Fibroblast of skin of left quadriceps (primary cell): ENCODE measurements at regions not wholly inside any gene's neighbourhood (a gene's known extent, or its start where the extent isn't known, plus 50 kb on each side); places are given as distances from the start of the nearest gene placed in this dataset.
"Not testable (repeated sequence)": the region's sequence is repeated elsewhere in the genome, so short reads cannot be mapped to it uniquely, and the experiment has no call there.

Source experiments
- DNase-seq, 2 experiments: peaks; one replicate each; pipeline ENCODE4 v3.0.0-alpha.2; 2013; ENCODE audit warnings: low read depth in 2 of 2

DNA sequence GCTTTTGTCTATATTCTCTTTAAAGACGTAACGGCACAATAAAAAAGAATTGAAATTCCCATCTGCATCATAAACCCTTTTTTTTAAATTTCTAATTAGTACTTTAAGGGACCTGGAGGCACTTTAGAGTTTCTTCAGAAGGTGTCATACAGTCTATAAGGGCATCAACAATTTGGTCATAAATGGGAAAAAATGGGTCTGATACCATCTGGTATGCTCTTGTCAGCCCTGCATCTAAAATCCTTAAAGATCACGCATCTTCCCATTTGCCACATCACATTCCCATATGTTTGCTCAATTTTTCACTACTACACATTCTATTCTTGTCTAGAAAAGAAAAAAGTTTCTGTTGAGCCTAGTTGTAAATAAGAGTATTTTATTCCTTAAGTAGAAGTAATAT lies 53.8 kb downstream of the COX7C start:
- no peak for DNase-seq

DNA sequence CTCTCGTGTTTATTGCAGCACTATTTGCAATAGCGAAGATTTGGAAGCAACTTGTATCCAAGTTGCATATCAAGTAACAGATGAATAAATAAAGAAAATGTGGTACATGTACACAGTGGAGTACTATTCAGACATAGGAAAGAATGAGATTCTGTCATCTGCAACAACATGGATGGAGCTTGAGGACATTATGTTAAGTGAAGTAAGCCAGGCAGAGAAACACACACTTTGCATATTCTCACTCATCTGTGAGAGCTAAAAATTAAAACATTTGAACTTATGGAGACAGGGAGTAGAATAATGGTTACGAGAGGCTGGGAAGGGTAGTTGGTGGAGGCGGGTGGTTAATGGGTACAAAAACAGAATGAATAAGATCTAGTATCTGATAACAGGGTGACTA lies 56.3 kb downstream of the COX7C start:
- DNase-seq = no peak

DNA sequence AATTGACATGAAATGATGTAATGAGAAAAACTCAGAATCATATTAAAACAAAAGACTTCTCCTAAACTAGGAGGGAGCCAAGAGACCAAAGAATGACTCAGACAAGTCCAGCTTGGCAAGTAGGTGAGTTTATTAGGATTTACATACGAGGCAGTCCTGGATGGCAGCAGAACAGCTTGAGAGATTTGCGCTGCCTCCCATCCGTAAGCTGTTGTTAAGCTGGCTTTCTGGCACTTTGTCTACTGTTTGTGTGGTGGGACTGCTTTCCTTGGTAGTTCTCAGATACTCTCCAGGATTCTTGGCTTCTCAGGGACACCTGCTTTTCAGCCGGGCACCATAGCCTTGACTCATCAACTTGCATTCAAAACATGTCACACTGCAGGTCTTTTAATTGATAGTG lies 57.6 kb downstream of the COX7C start:
- no peak for DNase-seq

DNA sequence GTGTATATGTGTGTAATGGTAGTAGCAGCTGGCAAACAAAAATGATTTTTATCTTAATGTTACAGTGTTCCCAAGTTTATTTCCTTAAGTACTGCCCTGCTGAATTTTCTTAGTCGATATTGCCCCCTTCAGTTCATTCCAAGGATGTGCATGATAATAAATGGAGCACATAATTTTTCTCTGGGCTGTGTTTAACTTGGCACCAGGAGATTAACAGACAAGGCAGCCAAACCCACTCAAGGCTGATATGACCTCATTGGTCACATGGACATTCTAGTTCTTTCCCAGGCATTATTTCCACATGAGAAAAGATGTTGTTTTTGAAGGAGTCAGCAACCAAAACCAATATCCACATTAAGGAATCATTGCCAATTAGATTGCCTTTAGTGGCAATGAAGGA lies 61.8 kb downstream of the COX7C start:
- DNase-seq = peak; percentile 28 to 30

DNA sequence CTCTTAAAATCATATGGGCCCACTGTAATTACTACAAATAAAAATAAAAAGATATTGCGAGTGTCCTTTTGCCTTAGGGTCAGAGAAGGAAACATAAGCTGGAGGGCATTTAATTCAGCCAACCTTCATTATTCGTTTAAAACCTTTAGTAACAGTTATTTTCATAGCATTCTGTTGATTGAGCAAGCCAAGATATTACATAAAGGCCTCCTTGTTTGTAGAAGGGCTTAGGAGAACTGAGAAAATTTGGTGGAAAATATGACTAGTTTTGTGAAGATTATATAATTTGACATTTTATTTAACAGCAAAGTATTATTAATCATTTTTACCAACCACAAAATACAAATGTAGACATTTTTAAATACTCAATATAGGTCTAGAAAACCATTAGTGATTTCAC lies 62.2 kb downstream of the COX7C start:
- DNase-seq = no peak

DNA sequence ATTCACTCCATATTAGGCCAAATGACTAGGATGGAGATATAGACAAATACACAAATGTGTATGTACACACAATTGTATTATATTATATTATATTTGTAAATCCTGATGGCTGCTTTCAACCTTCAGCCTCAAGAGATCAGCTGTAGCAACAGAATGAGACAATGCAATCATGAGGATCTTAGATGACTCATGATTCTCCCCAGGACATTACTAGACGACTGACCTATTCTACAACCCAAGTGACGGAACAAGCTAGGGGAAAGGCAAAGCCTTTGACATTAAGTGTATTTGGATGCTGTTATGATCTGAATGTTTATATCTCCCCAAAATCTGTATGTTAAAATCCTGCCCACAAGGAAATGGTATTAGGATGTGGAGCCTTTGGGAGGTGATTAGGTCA lies 66.5 kb downstream of the COX7C start:
- no peak for DNase-seq

DNA sequence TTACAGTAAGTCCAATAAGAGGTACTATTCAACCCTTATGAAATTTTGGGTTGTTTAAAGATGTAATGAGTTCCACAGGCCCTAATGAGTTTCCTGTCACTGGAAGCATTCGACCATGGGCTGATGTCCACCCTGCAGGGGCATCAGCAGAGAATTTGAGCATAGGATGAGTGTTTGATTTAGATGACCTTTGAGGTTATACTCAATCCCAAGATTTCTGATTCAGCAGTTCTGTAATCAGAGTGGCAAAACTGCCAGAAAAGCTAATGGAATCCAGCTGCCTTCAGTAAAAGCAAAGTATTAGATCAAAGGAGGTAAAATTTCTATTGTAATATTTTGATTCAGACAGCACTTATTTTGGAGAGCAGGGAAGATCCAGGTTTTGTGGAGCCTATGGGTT lies 68.3 kb downstream of the COX7C start:
- DNase-seq = no peak

DNA sequence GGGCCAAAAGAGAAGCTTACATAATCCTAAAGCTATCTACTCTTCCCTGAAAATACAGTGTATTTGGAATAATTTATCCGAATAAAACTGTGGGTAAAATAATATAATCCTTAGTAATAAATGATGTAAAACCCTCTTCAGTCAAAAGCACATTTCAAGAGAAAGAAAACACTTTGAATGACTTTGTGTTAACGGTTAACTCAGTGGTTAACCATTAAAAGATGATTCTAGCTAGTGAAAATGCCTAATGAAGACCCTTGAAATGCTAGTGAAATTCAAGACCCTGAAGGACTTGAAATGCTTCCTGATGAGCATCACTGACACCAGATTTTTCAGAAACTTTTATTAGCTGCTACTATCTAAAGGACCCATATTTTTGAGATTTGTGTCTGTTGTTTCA lies 70.7 kb downstream of the COX7C start:
- no peak for DNase-seq

DNA sequence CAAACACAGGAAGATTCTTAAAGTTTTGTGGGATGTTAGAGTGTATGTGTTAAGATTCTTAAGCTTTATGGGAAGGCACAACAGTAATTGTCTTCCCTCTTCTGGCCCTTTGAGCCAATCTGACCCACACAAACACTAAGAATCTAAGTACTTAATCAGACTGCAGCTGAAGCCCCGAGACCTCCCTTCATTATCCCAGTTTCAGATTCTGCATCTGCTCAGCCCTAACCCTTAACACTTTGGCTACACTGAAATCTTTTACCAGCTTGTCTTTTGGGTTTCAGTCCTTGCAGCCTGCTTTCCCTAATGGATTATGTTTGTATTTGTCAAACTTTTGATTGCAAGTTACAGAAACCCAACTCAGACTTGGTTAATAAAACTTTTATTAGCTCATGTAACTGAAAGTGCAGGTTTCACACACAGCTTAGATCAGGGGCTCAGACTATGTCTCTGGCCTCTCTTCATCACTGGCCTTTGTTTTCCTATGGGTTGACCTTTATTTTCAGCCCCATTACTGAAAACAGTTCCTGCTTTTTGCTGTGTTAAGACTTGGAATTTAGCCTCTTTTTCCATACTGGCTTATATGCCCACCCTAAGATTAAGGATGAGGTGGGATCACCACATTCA lies 71.5 kb downstream of the COX7C start:
- DNase-seq = no peak

DNA sequence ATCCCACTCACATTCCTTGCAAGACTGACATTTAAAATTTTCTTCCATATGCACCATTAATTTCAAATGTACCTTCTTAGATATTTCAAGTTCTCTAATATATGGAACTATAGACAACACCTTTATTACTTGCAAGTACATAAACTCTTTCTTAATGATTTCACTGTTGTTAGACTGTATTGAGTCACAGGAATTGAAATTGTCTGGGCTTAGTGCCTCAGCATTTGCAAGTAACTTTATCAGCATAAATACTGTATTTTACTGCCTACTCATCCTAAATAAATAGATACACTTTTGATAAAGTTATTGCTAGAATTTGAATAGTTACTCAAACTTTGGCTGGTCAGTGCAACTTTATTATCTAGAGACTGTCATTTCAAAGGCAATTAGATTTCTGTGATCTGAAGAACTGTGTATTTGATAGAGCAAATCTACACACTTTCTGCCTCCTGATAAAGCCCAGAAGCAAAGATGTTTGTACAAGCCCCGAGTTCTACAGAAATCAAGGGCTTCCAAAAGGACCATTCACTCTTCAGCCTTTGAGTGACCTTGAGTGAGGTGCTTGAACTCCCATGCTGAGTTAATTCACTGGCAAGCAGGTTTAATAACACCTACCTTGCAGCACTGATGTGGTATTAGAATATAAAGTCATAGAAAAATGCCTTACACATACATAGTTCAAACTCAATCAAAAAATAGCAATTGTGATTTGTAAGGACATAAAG lies 91.6 kb downstream of the COX7C start:
- no peak for DNase-seq

DNA sequence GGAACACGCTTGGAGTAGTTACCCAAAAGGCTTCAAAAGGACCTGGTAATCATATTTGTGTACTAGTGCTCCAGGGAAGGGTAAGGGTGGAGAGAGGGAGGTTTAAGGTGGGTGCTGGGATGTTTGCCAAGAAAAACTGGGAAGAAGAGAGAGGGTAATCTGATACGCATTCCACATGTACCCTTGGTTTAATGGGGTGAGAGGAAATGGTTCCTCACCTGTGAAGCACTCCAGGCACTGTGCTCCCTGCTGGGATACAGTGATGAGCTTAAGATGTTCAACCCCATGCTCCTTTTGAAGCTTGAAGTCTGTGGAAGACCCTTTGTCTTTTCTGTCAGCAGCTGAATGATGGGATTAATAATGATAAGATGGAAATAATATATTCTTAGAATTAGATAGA lies 98.4 kb downstream of the COX7C start:
- no peak for DNase-seq

DNA sequence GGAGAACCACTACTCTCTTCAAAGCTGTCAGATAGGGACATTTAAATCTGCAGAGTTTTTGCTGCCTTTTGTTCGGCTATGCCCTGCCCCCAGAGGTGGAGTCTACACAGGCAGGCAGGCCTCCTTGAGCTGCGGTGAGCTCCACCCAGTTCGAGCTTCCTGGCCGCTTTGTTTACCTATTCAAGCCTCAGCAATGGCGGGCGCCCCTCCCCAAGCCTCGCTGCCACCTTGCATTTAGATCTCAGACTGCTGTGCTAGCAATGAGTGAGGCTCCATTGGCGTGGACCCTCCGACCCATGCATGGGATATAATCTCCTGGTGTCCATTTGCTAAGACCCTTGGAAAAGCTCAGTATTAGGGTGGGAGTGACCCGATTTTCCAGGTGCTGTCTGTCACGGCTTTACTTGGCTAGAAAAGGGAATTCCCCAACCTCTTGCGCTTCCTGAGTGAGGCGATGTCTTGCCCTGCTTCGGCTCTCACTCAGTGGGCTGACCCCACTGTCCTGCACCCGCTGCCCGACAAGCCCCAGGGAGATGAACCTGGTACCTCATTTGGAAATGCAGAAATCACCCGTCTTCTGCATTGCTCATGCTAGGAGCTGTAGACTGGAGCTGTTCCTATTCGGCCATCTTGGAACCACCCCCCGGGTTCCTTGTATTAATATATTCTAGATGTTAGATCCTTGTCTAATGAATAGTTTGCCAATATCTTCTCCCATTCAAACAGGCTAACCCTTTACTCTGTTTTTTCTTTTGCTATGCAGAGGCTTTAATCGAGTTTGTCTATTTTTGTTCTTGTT lies 113.8 kb downstream of the COX7C start:
- DNase-seq = not testable (repeated sequence)

DNA sequence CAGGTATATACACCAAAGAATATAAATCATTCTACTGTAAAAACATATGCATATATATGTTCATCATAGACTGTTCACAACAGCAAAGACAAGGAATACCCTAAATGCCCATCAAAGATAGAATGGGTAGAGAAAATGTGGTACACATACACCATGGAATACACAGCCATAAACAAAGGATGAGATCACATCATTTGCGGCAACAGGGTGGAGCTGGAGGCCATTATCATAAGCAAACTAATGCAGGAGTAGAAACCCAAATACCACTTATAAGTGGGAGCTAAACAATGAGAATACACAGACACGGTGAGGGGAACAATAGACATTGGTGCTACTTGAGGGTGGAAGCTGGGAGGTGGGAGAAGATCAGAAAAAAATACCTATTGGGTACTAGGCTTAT lies 117.6 kb downstream of the COX7C start:
- DNase-seq = no peak

DNA sequence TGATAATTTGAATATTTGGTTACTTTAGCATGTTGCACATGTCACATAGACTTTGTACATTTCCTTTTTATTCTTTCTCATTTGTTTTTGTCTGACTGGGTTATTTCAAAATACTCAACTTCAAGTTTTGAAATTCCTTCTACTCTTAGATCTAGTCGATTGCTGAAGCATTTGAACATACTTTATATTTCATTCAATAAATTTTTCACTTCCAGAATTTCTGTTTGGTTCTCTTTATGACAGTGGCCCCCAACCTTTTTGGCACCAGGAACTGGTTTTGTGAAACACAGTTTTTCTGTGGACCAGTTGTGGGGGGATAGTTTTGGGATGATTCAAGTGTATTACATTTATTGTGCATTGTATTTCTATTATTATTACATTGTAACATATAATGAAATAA lies 119.8 kb downstream of the COX7C start:
- no peak for DNase-seq

DNA sequence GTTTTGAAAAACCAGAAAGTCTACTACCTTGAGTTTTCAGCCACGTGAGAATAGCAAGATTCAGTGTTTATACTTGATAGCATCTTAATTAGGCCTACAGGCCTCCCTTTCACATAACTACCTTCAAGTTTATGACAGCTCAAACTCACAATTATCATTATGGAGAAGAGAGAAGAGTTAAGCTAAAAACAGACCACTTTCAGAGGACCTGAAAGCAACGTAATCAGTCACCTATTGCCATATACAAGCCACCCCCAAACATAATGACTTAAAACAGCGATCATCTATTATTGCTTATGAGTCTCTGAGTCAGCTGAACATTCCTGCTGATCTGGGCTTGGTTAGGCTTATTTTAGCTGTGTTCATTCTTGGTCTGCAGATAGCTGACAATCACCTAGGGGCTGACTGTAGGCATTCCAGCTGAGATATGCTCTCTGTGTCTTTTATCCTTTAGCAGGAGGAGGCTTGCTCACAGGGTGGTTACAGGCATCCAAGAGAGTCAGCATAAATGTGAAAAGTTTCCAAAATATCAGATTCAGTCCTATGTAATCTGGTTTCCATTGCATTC lies 130.9 kb downstream of the COX7C start:
- no peak for DNase-seq

DNA sequence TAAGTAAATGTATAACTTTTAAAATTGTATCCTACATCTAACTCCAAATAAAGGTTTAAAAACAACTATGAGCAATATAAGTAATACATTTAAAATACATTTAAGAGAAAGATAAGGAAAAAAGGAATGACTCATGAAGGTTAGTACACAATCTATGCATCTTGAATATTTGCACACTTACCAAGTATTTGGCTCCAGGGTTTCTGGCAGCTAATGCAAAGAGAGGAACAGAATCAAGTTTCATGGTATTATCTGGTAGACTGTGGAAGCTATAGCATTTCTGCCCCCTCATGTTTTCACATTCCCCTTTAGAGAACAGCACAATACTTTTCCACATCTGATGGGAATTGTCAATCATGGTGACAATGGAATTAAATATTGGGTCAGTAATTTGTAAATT lies 132.1 kb downstream of the COX7C start:
- no peak for DNase-seq

DNA sequence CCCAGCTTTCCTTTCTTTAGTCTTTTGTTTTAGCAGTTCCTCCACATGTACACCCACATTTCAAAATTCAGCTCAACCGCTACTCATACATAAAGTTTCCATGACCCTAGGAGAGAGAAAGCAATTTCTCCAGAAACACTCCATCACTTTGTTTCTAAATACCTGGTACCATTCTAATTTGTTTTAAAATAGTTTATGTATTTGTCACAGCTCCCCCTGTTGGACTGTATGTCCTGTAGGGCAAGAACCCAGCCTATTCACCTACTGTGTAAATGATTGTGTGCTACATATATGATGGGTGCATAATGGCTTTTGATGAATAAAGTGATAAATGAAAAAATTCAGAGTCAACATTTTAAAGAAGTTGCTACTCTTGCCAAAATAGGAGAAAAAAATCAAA lies 139.1 kb downstream of the COX7C start:
- no peak for DNase-seq

DNA sequence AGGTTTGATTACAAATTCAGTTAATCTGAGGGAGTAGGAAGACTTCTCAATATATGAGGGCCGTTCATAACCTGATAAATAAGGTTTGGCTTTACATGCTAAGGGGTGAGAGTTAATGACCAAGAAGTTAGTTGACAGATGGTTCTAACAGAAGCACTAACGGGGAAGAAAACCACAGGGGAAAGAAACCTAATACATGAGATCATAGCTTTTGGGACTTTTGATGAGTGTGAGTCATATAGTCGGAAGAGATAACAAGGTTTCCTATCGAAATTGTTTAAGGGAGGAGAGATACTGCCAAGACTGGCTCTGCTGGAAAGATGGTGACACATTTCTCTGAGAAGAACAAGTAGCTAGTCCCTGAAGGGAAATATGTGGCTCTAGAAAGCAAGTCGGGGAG lies 140.1 kb downstream of the COX7C start:
- DNase-seq = no peak

DNA sequence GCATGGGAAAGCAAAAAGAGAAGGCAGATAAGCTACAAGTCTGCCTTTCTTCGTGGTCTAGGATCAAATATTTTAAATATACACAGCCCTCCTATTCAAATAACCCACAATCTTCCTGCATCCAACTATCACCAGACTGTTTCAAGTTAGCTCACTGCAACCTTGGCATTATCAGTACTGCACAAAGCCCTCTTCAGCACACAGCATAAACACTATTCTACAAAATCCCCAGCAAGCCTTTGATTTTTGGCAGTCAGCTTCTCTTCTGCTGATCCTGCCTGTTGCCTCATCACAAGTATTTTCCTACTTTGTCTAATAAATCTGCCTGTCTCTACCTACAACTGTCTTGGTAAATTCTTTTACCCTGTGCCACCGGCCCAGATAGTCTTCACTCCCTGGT lies 142.9 kb downstream of the COX7C start:
- DNase-seq = no peak

DNA sequence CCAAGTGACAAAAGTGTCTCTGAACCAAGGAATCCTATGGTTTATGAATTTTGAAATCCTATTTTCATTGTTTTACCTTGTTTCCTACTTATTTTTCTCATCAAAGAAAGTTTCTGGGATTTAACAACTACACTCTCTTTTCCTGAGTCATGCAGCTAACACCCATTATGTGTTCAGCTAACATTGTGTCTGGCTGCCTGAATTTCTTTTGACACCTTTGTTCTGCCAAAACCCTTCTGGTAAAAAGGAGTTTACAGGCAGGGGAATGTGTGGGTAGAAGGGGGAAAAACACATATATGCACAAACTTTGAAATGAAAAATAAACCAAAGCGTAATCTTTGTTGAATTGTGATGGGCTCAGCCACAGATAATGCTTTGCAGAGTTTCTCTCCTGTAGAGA lies 146.2 kb downstream of the COX7C start:
- no peak for DNase-seq

DNA sequence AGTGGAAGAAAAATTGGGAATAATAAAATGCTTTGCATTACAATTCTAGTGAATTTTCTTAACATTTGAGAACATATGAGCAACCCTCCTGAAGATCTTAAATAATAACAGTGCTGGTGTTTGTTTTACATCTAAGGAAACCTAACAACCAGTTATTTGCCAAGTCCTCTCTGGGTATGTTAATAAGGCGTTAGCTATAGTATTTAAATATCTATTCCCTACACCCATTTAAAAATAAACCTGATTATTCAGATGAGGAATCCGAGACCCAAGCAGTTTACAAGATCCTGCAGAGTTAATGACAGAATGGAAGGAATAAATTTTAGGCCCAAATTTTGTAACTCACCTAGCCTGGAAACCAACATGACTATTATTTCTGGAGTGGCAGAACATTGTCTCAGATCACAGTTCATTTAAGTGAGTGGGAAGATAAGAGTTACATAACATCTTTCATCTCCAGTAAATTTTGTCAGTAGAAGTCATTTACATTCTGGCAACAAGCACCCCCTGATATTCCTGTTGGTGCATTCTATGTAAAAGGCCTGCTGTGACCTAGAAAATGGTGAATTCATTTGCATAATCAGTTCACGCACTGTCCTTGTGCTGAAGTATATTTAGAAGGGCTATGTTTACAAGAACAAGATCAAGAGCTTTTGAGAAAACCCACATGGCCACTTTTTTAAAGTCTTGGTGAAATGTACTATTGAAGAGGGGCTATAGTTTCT lies 148.2 kb downstream of the COX7C start:
- DNase-seq = no peak

DNA sequence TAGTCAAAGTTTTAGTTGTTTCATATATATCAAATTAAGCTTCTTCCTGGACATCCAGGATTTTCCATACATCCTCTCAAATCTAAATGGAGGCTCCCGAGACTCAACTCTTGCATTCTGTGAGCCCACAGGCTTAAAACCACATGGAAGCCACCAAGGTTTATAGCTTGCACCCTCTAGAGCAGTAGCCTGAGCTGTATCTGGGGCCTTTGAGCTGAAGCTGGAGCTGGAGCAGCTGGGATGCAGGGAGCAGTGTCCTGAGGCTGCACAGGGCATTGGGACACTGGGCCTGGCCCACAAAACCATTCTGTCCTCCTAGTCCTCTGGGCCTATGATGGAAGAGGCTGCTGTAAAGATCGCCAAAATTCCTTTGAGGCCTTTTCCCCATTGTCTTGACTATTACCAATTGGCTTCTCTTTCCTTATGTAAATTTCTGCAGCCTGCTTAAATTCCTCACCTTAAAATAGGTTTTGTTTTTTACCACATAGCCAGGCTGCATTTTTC lies 151.0 kb downstream of the COX7C start:
- no peak for DNase-seq
